T47D (cell line): ENCODE measurements at regions not wholly inside any gene's neighbourhood (a gene's known extent, or its start where the extent isn't known, plus 50 kb on each side); places are given as distances from the start of the nearest gene placed in this dataset.
A peak's percentile ranks its signal among the peaks of the same experiment; 100 is the strongest.

Experiments used
- DNase-seq, 2 experiments: peaks; one replicate each; pipeline versions ENCODE4 v3.0.0 to v3.0.0-alpha.2; 2011 to 2012; ENCODE audit warnings: low read depth in 1 of 2, low spot score in 1 of 2
- JUND ChIP-seq: IDR thresholded peaks from 2 replicates; pipeline ENCODE4 v1.6.1; 2012; ENCODE audit warnings: low read depth
- in situ Hi-C: cut with HindIII; loops from 2 replicates; pipeline ENCODE4 v1.10.0; 2016; ENCODE audit warnings: low sequenced_read_pairs, low pct_unique_long_range_greater_than_20kb

DNA sequence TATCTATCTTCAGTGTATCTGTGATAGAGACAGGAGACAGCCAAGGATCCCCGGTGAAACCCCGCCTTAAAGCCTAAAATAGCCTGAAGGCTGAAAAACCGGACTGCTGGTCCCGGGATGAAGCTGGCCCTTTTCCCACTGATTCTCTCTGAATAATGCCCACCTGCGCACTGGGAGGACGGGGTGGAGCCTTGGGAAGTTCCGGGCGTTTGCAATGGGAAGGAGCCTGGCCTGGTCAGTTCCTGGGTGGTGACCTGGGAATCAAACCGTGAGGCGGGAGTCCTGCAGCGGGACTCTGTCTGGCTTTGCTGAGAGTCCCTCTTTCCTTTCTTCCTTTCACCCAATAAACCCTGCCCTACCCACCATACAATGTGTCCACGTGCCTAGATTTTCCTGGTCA lies 157.9 kb downstream of the C3orf38 start:
- in situ Hi-C loops = no loop called here
- no peak for DNase-seq

DNA sequence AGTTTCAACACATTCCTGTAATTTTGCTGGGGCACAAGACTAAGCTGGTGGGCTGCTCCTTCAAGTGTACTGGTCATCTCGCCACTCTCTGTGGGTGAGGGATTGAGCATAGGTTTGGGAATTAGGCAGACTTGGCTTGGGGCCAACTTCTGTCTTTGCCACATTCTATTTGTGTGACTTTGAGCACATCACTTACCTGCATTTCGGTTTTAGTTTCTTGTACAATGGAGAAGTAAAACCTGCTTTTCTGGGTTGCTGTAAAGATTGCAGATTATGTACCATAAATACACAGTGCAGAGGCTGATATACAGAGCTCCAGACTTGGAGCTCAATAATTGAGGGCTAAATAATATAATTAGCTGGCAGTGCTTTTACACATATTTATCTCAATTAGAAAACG lies 162.1 kb downstream of the C3orf38 start:
- TF ChIP-seq JUND = no peak
- in situ Hi-C loops = no loop called here
- peak in 1 of 2 experiments; percentile 36 for DNase-seq

More for the DNA sequence above, 157.9 kb downstream of the C3orf38 start:
- TF ChIP-seq JUND = no peak

DNA sequence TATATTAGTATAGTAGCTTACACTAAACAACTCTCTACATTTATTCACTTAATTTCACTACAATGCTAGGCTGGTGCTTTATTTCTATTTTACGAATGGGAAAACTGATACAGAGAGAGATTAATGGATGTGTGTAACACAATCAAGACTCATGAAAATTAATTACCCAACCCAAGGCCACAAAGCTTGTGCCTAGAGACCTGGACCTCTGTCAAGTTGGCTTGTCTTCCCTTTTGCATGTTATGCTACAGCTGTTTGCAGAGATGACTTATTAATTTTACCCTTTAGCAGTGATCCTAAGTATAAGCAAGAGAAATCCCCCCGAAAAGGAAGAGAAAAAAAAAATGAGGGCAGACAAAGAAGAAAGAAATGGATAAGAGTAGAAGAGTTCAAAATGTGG lies 162.5 kb downstream of the C3orf38 start:
- TF ChIP-seq JUND = no peak
- no peak for DNase-seq
- in situ Hi-C loops = no loop called here

- in situ Hi-C loops = no loop called here
These were observed 168.3 kb downstream of the C3orf38 start for GRCh38 chr3:88318067-88318466.

GRCh38 chr3:88321363-88322050 lies 171.7 kb downstream of the C3orf38 start:
- no peak for TF ChIP-seq JUND

More at GRCh38 chr3:88318067-88318466, 168.3 kb downstream of the C3orf38 start:
- no peak for TF ChIP-seq JUND
- no peak for DNase-seq

GRCh38 chr3:88324788-88325187 lies 175.0 kb downstream of the C3orf38 start:
- in situ Hi-C loops = no loop called here
- no peak for TF ChIP-seq JUND
- no peak for DNase-seq

More at GRCh38 chr3:88321363-88322050, 171.7 kb downstream of the C3orf38 start:
- DNase-seq = no peak
- in situ Hi-C loops = no loop called here

DNA sequence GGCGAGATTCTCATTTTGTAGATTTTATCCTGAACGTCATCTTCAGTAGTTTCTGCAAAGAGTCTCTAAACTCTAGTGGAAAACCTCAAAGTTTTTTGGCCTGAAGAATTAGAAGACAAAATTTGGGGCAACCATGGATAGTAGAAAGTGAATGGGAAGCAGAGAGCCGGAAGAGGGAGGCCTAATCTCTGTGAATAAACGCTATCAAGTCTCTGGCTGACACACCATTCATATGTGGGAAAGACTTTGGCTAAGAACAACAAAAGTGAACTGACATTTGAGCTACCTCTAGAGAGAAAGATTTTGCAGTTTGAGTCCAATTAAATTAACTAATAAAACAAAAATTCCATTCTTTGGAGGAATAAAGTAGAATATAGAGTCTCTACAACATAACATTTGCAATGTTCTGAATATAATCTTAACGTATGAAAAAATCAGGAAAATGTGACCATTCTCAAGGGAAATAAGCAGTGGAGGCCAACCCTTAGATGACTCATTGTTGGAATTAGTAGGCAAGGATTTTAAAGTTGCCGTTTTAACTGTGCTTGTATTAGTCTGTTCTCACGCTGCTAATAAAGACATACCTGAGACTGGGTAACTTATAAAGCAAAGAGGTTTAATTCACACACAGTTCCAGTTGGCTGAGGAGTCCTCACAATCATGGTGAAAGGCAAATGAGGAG lies 184.6 kb downstream of the C3orf38 start:
- no peak for DNase-seq
- in situ Hi-C loops = no loop called here
- no peak for TF ChIP-seq JUND

DNA sequence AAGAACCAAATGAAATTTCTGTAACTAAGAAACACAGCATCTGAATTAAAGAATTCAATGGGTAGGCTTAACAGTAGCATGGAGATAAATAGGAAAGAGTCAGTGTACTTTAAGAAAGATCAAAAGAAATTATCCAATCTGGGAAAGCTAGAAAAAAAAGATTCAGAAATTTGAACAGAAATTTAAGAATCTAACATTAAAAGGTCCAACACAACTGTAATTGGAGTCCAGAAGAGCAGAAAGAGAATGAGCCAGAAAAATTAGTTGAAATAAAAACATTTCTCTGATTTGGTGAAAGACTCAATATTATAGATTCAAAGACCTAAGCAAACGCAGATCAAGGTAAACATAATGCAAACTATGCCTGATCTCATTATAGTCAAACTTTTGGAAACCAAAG lies 187.1 kb downstream of the C3orf38 start:
- no peak for TF ChIP-seq JUND
- DNase-seq = no peak
- in situ Hi-C loops = no loop called here

- in situ Hi-C loops = no loop called here
- TF ChIP-seq JUND = no peak
- DNase-seq = no peak
These were observed 193.5 kb downstream of the C3orf38 start for GRCh38 chr3:88343264-88343663.

GRCh38 chr3:88346643-88347042 lies 196.9 kb downstream of the C3orf38 start:
- TF ChIP-seq JUND = no peak
- in situ Hi-C loops = no loop called here

GRCh38 chr3:88362428-88362827 lies 212.7 kb downstream of the C3orf38 start:
- in situ Hi-C loops = no loop called here
- peak in 1 of 2 experiments; percentile 10 for DNase-seq
- no peak for TF ChIP-seq JUND

More at GRCh38 chr3:88346643-88347042, 196.9 kb downstream of the C3orf38 start:
- DNase-seq = no peak

GRCh38 chr3:88364926-88365325 lies 215.2 kb downstream of the C3orf38 start:
- TF ChIP-seq JUND = no peak
- no peak for DNase-seq
- in situ Hi-C loops = no loop called here

DNA sequence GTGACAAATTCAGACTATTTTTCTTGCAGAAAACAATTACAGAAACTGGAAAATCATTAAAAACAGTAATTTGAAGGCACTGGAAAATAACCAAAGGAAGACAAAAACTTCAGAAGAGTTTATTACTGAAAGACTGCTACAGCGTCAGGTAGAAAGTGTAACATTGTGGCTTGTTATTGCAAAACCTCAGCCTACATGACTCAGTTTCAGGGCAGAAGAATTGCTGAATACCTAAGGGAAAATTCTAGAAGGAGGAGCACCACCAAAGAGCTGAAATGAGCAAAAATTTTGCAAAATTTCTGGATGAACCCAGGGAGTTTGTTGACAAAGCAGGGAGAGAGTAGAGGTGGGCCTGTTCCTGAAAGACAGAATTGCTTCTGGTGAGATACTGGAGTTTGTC lies 219.6 kb downstream of the C3orf38 start:
- in situ Hi-C loops = no loop called here
- TF ChIP-seq JUND = no peak
- DNase-seq = no peak
